Sigmoid colon (tissue), 6 donors: ENCODE measurements at regions not wholly inside any gene's neighbourhood (a gene's known extent, or its start where the extent isn't known, plus 50 kb on each side); places are given as distances from the start of the nearest gene placed in this dataset.

Source experiments
- DNase-seq: peaks from one replicate; pipeline ENCODE4 v3.0.0-alpha.2; 2019
- H3K27ac ChIP-seq, 4 donors: fragments of 200-600 bp; sonication (generic); one replicate each; pipeline ENCODE4 v1.5.1; 2016 to 2019; ENCODE audit warnings: mild to moderate bottlenecking in 1 of 4
- H3K27me3 ChIP-seq, 3 donors: fragments of 200-600 bp; sonication (generic); one replicate each; pipeline ENCODE4 v1.5.1; 2019; ENCODE audit warnings: mild to moderate bottlenecking in 1 of 3
- H3K36me3 ChIP-seq, 4 donors: fragments of 200-600 bp; sonication (generic); one replicate each; pipeline ENCODE4 v1.5.1; 2016 to 2019
- H3K4me1 ChIP-seq, 4 donors: fragments of 200-600 bp; sonication (generic); one replicate each; pipeline ENCODE4 v1.5.1; 2017 to 2019
- H3K4me3 ChIP-seq, 4 donors: fragments of 200-600 bp; sonication (generic); one replicate each; pipeline ENCODE4 v1.5.1; 2017 to 2019; ENCODE audit warnings: mild to moderate bottlenecking in 2 of 4, moderate library complexity in 1 of 4
- H3K9me3 ChIP-seq, 4 donors: fragments of 200-600 bp in 3 of 4; sonication (generic) in 3 of 4; one replicate each; pipeline versions ENCODE4 v1.5.1 to v1.6.1; 2013 to 2019
- CTCF ChIP-seq, 4 experiments: fragments of 450-650 bp in 3 of 4; fragments of 200-600 bp in 1 of 4; IDR thresholded peaks; one replicate each; pipeline ENCODE4 v1.5.1; 2016 to 2019; ENCODE audit warnings: antibody characterized with exemption in 4 of 4, mild to moderate bottlenecking in 3 of 4, moderate library complexity in 2 of 4
- EP300 ChIP-seq, 4 donors: sonication (generic); formaldehyde crosslinking; IDR thresholded peaks; one replicate each; pipeline ENCODE4 v1.6.1; 2017; ENCODE audit warnings: antibody characterized with exemption in 4 of 4
- POLR2A ChIP-seq, 2 donors: fragments of 450-650 bp; IDR thresholded peaks; one replicate each; pipeline ENCODE4 v1.6.1; 2016; ENCODE audit warnings: antibody characterized with exemption in 2 of 2, mild to moderate bottlenecking in 2 of 2, moderate library complexity in 2 of 2
- POLR2AphosphoS5 ChIP-seq, 4 donors: sonication (generic); formaldehyde crosslinking; IDR thresholded peaks; one replicate each; pipeline ENCODE4 v1.6.1; 2017; ENCODE audit warnings: antibody characterized with exemption in 4 of 4
- WGBS, 2 donors: extraction: QIAGEN DNeasy Blood & Tissue Kit; methylation state at CpG; one replicate each; pipeline ENCODE4 v1.1.7; 2013; 5-methylcytosine and 5-hydroxymethylcytosine counted together
- intact Hi-C: fragments of 100-400 bp; cut with DNase I; formaldehyde crosslinking; loops from one replicate; pipeline ENCODE4 v1.15.1; 2023
- donor health status: healthy with polysubstance abuse.
- donor health status: healthy.

GRCh38 chr18:55113800-55114199 is 154.5 kb upstream of the CCDC68 start:
- intact Hi-C loops, result no loop called here
- no peak overlapping the region for H3K4me3 ChIP-seq

GRCh38 chr18:55111271-55111670 is 152.0 kb upstream of the CCDC68 start:
- Histone ChIP-seq H3K4me3 (no peak overlapping the region), H3K27ac (no peak overlapping the region), H3K27me3 (no peaks in the 10 kb centered on the region), H3K4me1 (no peaks in the 10 kb centered on the region), H3K9me3 (no peaks in the 10 kb centered on the region), H3K36me3 (no peaks in the 10 kb centered on the region)
- no peak for DNase-seq
- TF ChIP-seq CTCF (IDR thresholded peaks at IDR 0.05) (no peak), POLR2A (IDR thresholded peaks at IDR 0.05) (no peak), EP300 (IDR thresholded peaks at IDR 0.05) (no peak)
- intact Hi-C loops, result no loop called here

More at GRCh38 chr18:55113800-55114199, 154.5 kb upstream of the CCDC68 start:
- H3K9me3 ChIP-seq, result no peaks in the 10 kb centered on the region
- H3K27ac ChIP-seq, result no peak overlapping the region
- peaks cover 0 to 12% (median 8%) of the 10 kb centered on the region in 4 donors for H3K4me1 ChIP-seq
- 94 to 95% methylated on average over 5 of the region's 5 CpGs for WGBS, 2 donors
- no peaks in the 10 kb centered on the region for H3K27me3 ChIP-seq
- H3K36me3 ChIP-seq, result no peaks in the 10 kb centered on the region
- no peak for DNase-seq
- TF ChIP-seq CTCF (IDR thresholded peaks at IDR 0.05) (no peak), POLR2AphosphoS5 (IDR thresholded peaks at IDR 0.05) (no peak), EP300 (IDR thresholded peaks at IDR 0.05) (no peak), POLR2A (IDR thresholded peaks at IDR 0.05) (no peak)

- 60 to 72% methylated on average over 9 of the region's 9 CpGs for WGBS, 2 donors
- no peak for DNase-seq
- Histone ChIP-seq H3K9me3 (no peaks in the 10 kb centered on the region), H3K4me3 (no peak overlapping the region), H3K27ac (peak overlapping the region in 1 of 4 donors; percentile 46), H3K4me1 (no peaks in the 10 kb centered on the region), H3K36me3 (no peaks in the 10 kb centered on the region), H3K27me3 (no peaks in the 10 kb centered on the region)
- TF ChIP-seq EP300 (IDR thresholded peaks at IDR 0.05) (peak in 2 of 4 donors; percentile 17 to 24), POLR2A (IDR thresholded peaks at IDR 0.05) (no peak), POLR2AphosphoS5 (IDR thresholded peaks at IDR 0.05) (peak in 1 of 4 donors; percentile 34)
- intact Hi-C loops, result no loop called here
These were observed 151.2 kb upstream of the CCDC68 start for GRCh38 chr18:55110436-55110835.

GRCh38 chr18:55109818-55110414 is 150.7 kb upstream of the CCDC68 start:
- TF ChIP-seq POLR2A (IDR thresholded peaks at IDR 0.05), result no peak
- no peak for TF ChIP-seq EP300 (IDR thresholded peaks at IDR 0.05)
- no peak for TF ChIP-seq POLR2AphosphoS5 (IDR thresholded peaks at IDR 0.05)
- TF ChIP-seq CTCF (IDR thresholded peaks at IDR 0.05), result no peak
- H3K9me3 ChIP-seq, result no peaks in the 10 kb centered on the region
- intact Hi-C loops, result no loop called here
- no peak for DNase-seq
- H3K36me3 ChIP-seq, result no peaks in the 10 kb centered on the region
- H3K27ac ChIP-seq, result peak overlapping the region in 1 of 4 donors; percentile 38
- no peaks in the 10 kb centered on the region for H3K4me1 ChIP-seq
- H3K4me3 ChIP-seq, result no peak overlapping the region
- 74 to 76% methylated on average over 2 of the region's 2 CpGs for WGBS, 2 donors
- H3K27me3 ChIP-seq, result no peaks in the 10 kb centered on the region

- Histone ChIP-seq H3K27me3 (no peaks in the 10 kb centered on the region), H3K27ac (no peak overlapping the region), H3K36me3 (no peaks in the 10 kb centered on the region), H3K4me3 (no peak overlapping the region), H3K4me1 (no peaks in the 10 kb centered on the region), H3K9me3 (no peaks in the 10 kb centered on the region)
- no peak for TF ChIP-seq POLR2A (IDR thresholded peaks at IDR 0.05)
- TF ChIP-seq CTCF (IDR thresholded peaks at IDR 0.05), result no peak
- TF ChIP-seq POLR2AphosphoS5 (IDR thresholded peaks at IDR 0.05), result no peak
- TF ChIP-seq EP300 (IDR thresholded peaks at IDR 0.05), result no peak
- intact Hi-C loops, result no loop called here
- WGBS, 2 donors, result 80 to 86% methylated on average over 3 of the region's 3 CpGs
- no peak for DNase-seq
These were observed 147.6 kb upstream of the CCDC68 start for GRCh38 chr18:55106906-55107305.
